HG02840 (cell line): ENCODE measurements at regions not wholly inside any gene's neighbourhood (a gene's known extent, or its start where the extent isn't known, plus 50 kb on each side); places are given as distances from the start of the nearest gene placed in this dataset.
"Not testable (repeated sequence)": the region's sequence is repeated elsewhere in the genome, so short reads cannot be mapped to it uniquely, and the experiment has no call there.

Source experiments
- ATAC-seq: cut with Tn5 transposase; IDR thresholded peaks from one replicate; pipeline ENCODE4 v1.9.1; 2021; ENCODE audit warnings: mild to moderate bottlenecking, moderate library complexity, moderate number of reproducible peaks; ENCODE audit not compliant: unreplicated experiment, low FRiP score

DNA sequence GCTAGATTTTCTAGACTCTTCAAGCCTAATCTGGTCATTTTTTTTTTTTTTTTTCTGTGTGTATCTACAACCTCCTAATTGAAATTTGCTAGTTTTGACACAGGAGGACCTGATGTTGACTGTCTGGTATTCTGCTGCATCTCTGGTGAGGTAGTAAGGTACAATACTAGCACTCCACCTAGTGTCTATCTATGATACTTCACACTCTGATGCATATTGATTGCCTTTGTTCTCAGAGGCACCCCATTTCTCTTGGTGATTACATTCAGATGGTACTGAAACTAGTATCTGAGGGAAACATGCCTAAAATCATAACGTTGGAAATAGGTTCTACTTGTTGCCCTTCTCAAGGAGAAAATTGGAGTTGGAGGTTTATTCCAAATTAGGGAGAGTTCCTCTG is 930.5 kb upstream of the NOVA1 start:
- ATAC-seq, result no peak

DNA sequence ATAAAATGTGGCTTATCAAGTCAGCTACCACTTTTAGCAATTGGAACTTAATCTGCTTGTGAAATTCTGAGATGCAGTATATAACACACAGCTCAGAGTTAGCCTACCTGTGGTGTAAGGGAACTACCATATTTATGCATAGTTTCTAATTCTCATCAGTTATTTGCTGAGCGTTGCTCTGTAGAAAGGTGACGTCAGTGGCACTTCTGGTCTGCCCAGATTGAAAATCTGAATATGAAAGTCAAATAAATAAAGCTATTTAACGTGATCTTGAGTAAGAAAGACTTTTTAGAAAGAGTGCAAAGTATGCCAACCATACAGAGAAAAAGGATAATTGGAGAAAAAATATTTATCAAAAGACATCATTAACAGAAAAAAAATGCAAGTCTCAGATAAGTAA is 938.9 kb upstream of the NOVA1 start:
- ATAC-seq, result no peak

DNA sequence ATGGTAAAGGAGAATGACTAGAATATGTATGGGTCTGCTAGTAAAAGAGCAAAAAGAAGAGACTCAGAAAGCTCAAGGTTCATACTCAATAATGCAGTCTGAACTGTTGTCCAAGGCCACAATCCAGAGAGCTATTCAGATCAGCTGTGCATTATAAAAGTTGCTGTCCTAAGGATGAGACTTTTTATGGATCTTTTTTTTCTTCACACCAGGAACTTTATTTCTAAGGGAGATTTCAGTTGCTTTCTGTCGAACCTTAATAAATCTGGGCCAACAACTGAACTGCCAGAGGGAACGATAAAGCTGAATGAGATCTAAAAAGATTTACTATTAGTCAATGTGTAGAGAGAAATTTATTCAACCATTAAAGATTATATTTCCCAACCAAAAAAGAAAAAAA is 948.3 kb upstream of the NOVA1 start:
- ATAC-seq, result no peak

DNA sequence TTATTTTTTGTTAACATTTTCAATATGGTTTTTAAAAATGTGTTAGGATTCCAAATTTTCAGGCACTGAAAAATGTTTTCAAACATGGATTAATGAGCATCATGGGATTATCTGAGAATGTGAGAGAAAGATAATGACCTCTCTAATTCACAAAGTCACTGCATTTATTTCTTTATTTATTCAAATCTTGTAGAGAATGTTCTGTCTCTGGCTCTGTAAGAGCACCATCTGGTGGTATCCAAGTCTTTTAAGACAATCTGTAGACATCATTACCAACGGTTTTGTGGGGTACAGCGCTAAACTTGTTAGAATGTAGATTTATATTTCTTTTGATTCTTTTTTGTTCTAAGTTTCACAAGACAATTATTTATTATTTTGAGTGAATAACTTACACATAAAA is 956.0 kb upstream of the NOVA1 start:
- ATAC-seq, result no peak

DNA sequence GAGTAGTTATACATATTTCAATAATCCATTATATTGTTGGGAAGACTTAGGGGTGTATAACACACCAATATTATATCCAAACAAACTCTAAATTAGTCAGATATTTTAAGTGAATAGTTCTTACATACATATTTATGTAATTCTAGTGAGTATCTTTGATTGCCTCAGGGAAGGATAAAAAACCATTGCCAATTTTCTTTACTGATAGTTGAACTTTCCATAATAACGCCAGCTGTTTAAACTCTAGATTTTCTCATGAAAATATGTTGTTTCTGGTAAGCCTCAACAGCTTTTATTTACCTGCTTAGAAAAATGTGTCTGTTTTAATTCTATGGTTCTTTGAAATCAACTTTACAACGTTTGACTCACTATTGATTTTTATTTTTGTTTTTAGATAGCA is 959.6 kb upstream of the NOVA1 start:
- ATAC-seq, result no peak

DNA sequence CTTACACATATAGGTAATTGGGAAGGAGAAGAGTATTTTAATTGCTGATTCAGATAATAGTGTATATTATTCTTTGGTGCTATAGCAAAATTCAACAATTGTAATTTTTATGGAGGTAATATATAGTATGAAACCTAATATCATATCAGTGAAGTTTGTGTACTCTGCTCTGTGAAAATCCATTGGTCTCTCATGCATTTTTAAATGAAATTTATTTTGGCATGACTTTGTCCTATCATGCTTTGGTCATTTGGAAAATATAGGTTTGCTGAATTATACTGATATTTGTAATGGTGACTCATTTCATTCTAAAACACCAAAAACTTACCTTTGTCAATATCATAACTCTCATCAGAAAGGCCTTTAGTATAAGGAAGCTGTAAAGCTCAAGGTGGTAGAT is 962.0 kb upstream of the NOVA1 start:
- ATAC-seq, result no peak

DNA sequence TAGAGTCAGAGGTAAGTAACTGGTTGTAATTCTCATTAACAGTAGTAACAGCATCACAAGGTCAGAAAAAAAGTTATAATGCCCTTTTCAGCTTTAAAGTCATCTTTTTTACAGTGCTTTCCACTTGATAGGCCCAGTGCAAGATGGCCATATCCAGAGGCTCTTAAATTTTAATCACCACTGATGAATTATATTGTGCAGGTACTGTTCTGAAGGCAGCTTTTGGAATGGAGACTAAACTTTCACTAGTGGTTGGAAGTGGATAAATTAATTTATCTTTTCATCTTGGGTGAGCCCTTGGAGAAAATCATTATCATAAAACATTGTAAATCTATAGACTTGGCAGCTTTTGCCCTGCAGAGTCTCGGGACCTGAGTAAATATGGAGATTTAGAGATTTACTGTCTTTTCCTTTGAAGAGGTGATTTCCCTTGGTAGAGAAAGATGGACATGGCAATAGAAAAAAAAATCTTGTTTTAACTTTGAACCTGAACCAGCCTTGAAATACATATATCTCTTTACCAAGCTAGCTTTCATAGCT is 969.1 kb upstream of the NOVA1 start:
- no peak for ATAC-seq

DNA sequence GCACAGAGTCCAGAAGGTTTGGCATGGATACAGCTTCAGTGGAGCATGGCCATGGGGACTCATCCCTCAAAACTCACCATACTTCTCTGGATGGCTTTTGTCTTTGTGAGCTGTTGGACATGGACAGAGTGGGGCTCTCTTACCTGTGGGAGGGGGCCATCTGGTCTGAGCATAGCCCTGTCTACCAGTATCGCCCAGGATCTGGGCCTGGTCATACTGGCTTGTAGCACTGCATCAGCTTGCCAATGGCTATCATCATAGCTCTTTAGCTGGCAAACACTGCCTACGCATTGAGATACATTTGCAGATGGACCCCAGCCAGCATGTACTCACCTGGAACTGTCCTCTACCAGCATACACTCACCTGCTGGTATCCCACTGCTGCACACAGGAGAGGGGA is 975.2 kb upstream of the NOVA1 start:
- no peak for ATAC-seq

DNA sequence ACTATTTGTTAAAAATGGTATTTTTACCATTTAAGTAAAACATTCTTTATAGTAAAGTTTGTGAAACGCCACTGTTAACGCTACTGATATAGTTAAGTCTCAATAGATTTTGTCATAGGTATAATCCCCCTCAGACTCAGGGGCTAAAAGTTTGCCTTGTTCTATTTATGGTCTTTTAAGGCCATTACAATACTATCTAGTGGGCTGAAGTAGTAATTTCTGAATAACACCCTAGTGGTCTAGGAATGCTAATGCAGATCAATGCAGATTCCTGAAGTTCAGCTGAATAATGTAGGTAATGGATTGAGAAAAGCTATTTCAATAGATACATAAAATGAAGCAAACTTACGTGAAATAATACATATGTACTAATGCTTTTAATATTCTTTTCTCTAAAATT is 989.3 kb upstream of the NOVA1 start:
- no peak for ATAC-seq

DNA sequence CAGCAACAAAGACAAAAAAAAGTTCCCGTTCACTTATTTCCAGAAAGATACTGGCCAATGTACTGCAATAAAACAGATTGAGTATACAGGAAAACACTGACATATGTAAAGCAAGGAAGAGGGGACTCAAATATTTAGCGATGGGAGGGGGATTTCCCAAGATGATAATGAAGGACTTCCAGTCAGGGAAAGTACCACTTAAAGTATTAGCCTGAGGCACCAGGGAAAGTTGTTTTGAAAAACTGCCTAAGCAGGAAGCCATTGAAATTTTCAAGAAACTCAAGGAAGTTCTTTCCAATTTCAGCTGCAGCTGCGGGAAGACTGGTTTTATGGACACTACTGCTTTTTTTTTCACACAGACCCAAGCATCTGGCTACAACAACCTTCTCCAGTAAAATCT is 1007.4 kb upstream of the NOVA1 start:
- no peak for ATAC-seq

DNA sequence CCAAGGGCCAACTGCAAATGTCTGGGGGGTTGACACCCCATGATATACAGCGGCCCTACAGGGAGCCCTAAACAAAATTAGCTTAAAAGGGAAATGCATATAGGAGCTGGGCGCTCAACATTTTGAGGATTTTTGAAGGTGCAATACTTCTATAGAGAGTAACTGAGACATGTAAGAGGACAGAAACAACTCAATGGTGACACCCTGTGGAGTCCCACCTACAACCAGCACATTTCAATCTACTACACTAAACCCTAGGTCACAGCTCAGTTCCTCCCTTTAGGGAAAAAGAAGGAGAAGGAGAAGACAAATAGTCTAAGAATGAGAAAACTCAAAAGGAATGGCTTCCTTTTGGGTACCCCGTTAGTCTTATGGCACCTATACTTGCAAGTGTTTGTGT is 1010.5 kb upstream of the NOVA1 start:
- ATAC-seq, result no peak

DNA sequence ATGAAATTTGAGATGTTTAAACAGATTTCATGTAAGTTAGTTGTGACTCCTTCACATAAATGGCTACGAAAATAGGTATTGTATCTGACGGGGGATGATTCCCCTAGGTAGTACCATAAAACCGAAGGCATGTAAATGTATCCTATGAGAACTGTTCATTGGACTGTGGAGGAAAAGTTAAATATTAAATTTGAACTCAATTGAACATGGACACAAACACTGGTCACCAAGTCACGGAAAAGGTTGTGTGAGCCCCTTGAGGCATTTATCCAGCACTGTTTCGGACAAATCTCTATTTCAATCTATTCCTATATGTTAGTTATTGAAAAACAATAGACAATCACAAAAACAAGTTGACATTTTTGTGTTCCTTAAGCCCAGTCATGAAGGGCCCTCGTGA is 1014.3 kb upstream of the NOVA1 start:
- no peak for ATAC-seq

DNA sequence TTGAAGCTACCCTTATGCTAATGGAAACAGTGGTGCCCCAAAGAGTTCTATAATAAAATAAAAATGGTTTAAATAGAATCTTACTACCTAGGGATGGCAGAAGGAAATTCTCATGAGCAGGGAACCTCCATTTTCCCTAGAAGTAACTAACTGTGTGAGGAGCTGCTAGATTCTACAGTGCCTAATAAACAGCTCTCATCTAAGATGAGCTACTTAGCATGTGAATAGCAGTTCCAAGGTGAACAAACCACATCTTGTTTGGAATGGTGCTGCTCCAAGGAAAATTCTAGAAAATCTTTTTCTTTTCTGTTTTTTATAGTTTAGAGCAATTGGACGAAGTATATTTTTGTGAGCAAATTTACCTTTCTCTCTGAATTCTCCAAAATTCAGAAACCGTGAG is 1015.3 kb upstream of the NOVA1 start:
- no peak for ATAC-seq

DNA sequence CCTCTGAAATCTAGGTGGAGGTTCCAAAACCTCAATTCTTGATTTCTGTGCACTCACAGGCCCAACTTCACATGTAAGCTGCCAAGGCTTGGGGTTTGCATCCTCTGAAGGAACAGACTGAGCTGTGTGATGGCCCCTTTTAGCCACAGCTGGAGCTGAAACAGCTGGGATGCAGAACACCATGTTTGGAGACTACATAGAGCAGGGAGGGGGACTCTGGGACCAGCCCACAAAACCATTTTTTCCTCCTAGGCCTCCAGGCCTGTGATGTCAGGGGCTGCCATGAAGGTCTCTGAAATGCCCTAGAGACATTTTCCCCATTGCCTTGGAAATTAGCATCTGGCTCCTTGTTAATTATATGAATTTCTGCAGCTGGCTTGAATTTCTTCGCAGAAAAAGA is 1025.9 kb upstream of the NOVA1 start:
- no peak for ATAC-seq

DNA sequence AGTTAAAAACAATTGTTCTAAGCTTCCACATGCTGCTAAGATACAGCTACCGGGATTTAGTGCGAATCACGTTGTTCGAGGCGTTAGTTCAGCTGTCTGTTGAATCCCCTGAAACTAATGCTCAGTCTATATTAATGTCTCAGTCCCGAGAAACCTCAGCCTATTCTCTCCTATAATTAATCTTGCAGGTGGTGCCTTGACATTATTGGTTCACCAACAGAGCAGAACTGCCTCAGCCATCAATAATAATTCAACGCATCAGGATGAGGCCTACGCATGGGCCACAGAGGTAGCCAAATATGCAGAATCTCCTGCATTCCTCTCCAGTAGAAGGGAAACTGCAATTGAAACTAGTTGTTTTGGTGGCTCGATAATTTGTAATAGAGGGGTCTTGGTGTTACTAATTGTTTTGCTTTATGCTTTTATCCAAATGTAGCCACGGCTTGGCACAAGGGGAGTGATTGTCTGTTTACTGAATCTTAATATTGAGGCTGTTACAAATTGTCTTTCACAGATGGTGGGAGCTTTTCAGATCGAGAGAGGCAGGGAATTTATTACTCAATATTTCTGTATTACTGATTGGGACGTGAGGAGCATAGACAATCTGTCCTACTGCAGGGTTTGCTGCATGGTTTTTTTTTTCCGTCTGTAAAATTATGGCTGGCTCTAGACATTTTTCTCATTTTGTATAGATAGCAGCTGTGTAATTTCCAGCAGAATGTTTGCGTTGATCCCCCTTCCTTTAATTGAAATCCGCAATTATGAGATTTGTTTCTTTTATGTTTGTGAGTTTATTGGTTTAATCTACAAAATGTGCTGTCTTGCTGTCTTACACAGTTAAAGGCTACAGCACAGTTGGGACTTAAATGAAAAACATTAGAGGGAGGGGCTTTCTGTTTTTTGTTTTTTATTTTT is 1036.5 kb upstream of the NOVA1 start:
- no peak for ATAC-seq

DNA sequence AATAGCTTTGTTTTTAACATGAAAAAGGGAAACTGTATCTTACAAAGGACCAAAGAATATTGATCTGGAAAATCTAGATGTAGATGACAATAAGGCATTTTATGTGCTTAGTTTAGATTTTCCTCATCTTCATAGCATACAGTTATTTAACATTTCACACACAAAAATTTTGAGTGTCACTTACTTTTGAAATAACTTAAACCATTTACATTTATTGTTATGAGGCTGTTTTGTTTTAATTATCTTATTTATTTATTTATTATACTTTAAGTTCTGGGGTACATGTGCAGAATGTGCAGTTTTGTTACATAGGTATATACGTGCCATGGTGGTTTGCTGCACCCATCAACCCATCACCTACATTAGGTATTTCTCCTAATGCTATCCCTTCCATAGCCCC is 1042.9 kb upstream of the NOVA1 start:
- ATAC-seq, result not testable (repeated sequence)

DNA sequence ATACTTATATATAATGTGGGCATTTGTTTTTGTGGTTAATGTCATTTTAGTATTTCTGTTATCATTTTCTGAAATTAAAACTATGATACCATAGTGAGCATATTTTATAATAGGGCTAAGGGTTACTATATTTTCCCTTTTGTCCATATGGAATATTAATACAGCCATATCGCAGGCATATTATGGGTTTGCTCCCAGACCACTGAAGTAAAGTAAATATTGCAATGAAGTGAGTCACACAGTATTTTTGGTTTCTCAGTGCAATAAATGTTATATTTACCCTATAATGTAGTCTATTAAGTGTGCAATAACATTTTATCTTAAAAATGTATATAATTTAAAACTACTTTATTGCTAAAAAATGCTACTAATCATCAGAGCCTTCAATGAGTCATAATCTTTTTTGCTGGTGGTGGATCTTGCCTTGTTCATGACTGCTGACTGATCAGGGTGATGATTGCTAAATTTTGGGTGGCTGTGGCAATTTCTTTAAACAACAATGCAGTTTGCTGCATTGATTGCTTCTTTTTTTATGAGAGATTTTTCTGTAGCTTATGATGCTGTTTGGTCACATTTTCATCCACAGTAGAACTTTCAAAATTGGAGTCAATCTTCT is 1044.5 kb upstream of the NOVA1 start:
- no peak for ATAC-seq

DNA sequence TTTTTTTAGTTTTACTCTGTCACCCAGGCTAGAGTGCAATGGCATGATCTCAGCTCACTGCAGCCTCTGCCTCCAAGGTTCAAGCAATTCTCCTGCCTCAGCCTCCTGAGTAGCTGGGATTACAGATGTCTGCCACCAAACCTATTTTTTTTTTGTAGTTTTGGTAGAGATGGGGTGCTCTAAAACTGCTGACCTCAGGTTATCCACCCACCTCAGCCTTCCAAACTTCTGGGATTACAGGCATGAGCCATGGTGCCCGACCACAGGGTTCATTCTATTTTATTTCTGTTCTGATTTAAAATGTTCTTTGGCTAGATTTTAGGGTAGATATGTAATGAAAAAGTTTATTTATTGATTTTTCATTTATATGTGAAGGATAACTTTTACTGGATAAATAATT is 1062.8 kb upstream of the NOVA1 start:
- no peak for ATAC-seq

DNA sequence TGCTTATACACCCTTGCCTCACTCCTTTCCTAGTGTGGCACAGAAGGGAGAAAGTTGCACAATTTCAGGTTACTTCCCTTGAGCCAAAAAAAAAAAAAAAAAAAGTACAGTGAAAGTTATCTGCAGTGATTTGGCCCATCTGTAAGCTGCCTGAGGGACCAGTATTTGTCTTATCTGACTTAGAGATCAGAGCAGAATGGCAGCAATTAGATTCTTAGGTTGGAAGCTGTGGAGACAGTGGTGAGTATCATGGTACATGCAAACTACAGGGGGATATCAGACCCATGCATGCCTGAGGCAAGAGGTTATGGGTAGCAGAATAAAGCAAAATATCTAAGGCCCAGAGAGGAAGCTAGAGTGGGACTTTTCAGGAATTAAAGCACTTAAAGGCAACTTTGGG is 1070.7 kb upstream of the NOVA1 start:
- ATAC-seq, result no peak

DNA sequence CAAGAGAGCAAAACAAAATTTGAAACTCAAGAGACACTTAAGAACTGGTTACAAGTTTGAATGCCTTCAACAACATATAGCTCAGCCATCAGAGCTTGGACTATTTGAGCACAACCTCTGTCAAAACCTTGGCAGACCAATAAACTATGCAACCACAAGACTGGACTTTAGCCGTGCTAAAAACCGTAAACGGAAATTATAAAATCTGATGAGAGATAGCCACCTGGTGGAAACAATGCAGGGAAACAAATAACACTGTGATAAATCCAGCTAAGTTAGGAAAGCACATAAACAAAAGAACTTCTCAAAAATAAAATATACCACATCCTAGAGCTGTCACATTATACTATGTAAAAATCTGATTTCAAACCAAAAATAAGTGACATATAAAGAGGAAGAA is 1074.2 kb upstream of the NOVA1 start:
- ATAC-seq, result no peak

DNA sequence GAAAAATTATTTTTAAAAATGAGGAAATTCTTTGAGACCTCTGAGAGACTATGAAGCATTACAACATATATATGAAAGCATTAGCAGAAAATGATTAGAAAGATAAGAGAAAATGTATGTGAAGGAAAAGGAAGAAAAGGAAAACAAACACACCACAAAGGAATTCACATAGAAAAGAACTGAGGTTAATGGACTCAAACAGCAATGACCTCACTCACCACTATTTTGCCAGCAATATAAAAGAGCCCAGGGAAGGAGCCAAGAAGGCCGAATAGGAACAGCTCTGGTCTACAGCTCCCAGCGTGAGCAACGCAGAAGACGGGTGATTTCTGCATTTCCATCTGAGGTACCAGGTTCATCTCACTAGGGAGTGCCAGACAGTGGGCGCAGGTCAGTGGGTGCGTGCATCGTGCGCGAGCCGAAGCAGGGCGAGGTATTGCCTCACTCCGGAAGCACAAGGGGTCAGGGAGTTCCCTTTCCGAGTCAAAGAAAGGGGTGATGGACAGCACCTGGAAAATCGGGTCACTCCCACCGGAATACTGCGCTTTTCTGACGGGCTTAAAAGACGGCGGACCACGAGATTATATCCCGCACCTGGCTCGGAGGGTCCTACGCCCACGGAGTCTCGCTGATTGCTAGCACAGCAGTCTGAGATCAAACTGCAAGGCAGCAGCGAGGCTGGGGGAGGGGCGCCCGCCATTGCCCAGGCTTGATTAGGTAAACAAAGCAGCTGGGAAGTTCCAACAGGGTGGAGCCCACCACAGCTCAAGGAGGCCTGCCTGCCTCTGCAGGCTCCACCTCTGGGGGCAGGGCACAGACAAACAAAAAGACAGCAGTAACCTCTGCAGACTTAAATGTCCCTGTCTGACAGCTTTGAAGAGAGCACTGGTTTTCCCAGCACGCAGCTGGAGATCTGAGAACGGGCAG is 1075.2 kb upstream of the NOVA1 start:
- not testable (repeated sequence) for ATAC-seq
